ENCODE measurements at regions not wholly inside any gene's neighbourhood (a gene's known extent, or its start where the extent isn't known, plus 50 kb on each side); places are given as distances from the start of the nearest gene placed in this dataset.

DNA sequence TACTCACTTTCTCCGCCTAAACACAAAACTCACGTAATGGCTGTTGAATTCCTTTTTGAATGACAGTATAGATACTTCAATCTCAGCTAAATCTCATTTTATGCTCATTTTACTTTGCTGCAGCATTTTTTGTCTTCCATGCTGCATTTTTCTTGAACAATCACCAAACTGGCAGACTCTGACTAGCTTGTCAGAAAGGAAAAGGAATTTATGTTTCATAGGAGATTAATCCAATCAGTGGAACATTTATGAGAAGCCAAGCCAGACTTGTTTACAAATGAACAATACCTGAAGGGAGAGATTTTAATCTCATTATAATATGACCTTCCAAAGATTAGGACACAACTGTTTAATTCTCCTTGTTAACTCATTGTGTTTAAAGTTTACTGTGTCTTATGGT is 1044.3 kb downstream of the DIAPH3 start:
- TF ChIP-seq, protein P1, sequence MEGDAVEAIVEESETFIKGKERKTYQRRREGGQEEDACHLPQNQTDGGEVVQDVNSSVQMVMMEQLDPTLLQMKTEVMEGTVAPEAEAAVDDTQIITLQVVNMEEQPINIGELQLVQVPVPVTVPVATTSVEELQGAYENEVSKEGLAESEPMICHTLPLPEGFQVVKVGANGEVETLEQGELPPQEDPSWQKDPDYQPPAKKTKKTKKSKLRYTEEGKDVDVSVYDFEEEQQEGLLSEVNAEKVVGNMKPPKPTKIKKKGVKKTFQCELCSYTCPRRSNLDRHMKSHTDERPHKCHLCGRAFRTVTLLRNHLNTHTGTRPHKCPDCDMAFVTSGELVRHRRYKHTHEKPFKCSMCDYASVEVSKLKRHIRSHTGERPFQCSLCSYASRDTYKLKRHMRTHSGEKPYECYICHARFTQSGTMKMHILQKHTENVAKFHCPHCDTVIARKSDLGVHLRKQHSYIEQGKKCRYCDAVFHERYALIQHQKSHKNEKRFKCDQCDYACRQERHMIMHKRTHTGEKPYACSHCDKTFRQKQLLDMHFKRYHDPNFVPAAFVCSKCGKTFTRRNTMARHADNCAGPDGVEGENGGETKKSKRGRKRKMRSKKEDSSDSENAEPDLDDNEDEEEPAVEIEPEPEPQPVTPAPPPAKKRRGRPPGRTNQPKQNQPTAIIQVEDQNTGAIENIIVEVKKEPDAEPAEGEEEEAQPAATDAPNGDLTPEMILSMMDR (IDR thresholded peaks at IDR 0.05), result no peak
- no peak for TF ChIP-seq RFX5 (IDR thresholded peaks at IDR 0.05; ENCODE audit: low read length)
- TF ChIP-seq, protein P2, sequence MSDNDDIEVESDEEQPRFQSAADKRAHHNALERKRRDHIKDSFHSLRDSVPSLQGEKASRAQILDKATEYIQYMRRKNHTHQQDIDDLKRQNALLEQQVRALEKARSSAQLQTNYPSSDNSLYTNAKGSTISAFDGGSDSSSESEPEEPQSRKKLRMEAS (IDR thresholded peaks at IDR 0.05; ENCODE audit: low read depth), result no peak
- TF ChIP-seq TEAD4 (IDR thresholded peaks at IDR 0.05; ENCODE audit: borderline replicate concordance, insufficient read depth), result no peak
- no peak for TF ChIP-seq JUND (IDR thresholded peaks at IDR 0.05)
